ENCODE measurements at regions not wholly inside any gene's neighbourhood (a gene's known extent, or its start where the extent isn't known, plus 50 kb on each side); places are given as distances from the start of the nearest gene placed in this dataset.

- Histone ChIP-seq H3K4me1 (no peaks in the 10 kb centered on the region), H3K4me3 (ENCODE audit: low read depth, low read length) (no peak overlapping the region), H3K27me3 (replicated peaks; ENCODE audit: control insufficient read depth, insufficient read depth, low read length) (no peaks in the 10 kb centered on the region; the same call in 1 of the 2 replicates), H3K36me3 (ENCODE audit: control insufficient read depth, insufficient read depth, low read length) (no peaks in the 10 kb centered on the region), H3K9me3 (no peaks in the 10 kb centered on the region)
- no TSS peak for BruUV-seq (replicated peaks)
- no peaks in the 10 kb centered on the region for H3K36me3 Mint-ChIP-seq (ENCODE audit: insufficient read depth, unreplicated experiment)
- H3K27ac Mint-ChIP-seq (ENCODE audit: unreplicated experiment) = no peak overlapping the region
- intact Hi-C loops (cut with micrococcal nuclease; ENCODE audit: unreplicated experiment) = no loop called here
- CTCF ChIA-PET = no interaction called here
- TF ChIP-seq, protein P1, sequence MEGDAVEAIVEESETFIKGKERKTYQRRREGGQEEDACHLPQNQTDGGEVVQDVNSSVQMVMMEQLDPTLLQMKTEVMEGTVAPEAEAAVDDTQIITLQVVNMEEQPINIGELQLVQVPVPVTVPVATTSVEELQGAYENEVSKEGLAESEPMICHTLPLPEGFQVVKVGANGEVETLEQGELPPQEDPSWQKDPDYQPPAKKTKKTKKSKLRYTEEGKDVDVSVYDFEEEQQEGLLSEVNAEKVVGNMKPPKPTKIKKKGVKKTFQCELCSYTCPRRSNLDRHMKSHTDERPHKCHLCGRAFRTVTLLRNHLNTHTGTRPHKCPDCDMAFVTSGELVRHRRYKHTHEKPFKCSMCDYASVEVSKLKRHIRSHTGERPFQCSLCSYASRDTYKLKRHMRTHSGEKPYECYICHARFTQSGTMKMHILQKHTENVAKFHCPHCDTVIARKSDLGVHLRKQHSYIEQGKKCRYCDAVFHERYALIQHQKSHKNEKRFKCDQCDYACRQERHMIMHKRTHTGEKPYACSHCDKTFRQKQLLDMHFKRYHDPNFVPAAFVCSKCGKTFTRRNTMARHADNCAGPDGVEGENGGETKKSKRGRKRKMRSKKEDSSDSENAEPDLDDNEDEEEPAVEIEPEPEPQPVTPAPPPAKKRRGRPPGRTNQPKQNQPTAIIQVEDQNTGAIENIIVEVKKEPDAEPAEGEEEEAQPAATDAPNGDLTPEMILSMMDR (IDR thresholded peaks at IDR 0.05; ENCODE audit: insufficient read depth in 1 of 2, low read depth in 1 of 2, low read length in 1 of 2, severe bottlenecking in 1 of 2, unreplicated experiment in 1 of 2) = no peak
- POLR2A ChIA-PET = no interaction called here
- H3K27me3 Mint-ChIP-seq (ENCODE audit: insufficient read depth, unreplicated experiment) = peaks cover 13% of the 10 kb centered on the region
- no peak for DNase-seq
- H3K9me3 Mint-ChIP-seq (ENCODE audit: unreplicated experiment) = no peaks in the 10 kb centered on the region
- no peak overlapping the region for H3K4me3 Mint-ChIP-seq (ENCODE audit: unreplicated experiment)
- no peaks in the 10 kb centered on the region for H3K4me1 Mint-ChIP-seq (ENCODE audit: low read depth, unreplicated experiment)
These were observed 157.3 kb upstream of the EPB41L4A start for GRCh38 chr5:112576298-112576925.

- Histone ChIP-seq H3K4me3 (ENCODE audit: low read depth, low read length) (no peak overlapping the region), H3K9me3 (no peaks in the 10 kb centered on the region), H3K4me1 (no peaks in the 10 kb centered on the region), H3K27me3 (replicated peaks; ENCODE audit: control insufficient read depth, insufficient read depth, low read length) (no peaks in the 10 kb centered on the region; the same call in 1 of the 2 replicates), H3K36me3 (ENCODE audit: control insufficient read depth, insufficient read depth, low read length) (no peaks in the 10 kb centered on the region)
- H3K36me3 Mint-ChIP-seq (ENCODE audit: insufficient read depth, unreplicated experiment) = no peaks in the 10 kb centered on the region
- DNase-seq = no peak
- no peak overlapping the region for H3K4me3 Mint-ChIP-seq (ENCODE audit: unreplicated experiment)
- no peaks in the 10 kb centered on the region for H3K27me3 Mint-ChIP-seq (ENCODE audit: insufficient read depth, unreplicated experiment)
- TF ChIP-seq, protein P1 (IDR thresholded peaks at IDR 0.05; ENCODE audit: insufficient read depth in 1 of 2, low read depth in 1 of 2, low read length in 1 of 2, severe bottlenecking in 1 of 2, unreplicated experiment in 1 of 2) = no peak
- intact Hi-C loops (cut with micrococcal nuclease; ENCODE audit: unreplicated experiment) = no loop called here
- ChIA-PET POLR2A (no interaction called here), CTCF (no interaction called here)
- no TSS peak for BruUV-seq (replicated peaks)
- no peak overlapping the region for H3K27ac Mint-ChIP-seq (ENCODE audit: unreplicated experiment)
- no peaks in the 10 kb centered on the region for H3K4me1 Mint-ChIP-seq (ENCODE audit: low read depth, unreplicated experiment)
- no peaks in the 10 kb centered on the region for H3K9me3 Mint-ChIP-seq (ENCODE audit: unreplicated experiment)
These were observed 158.0 kb upstream of the APC start for GRCh38 chr5:112579599-112580170.

GRCh38 chr5:112581811-112582320 is 155.8 kb upstream of the APC start:
- no peaks in the 10 kb centered on the region for H3K36me3 Mint-ChIP-seq (ENCODE audit: insufficient read depth, unreplicated experiment)
- no peaks in the 10 kb centered on the region for H3K27me3 Mint-ChIP-seq (ENCODE audit: insufficient read depth, unreplicated experiment)
- H3K27ac Mint-ChIP-seq (ENCODE audit: unreplicated experiment) = no peak overlapping the region
- H3K4me1 Mint-ChIP-seq (ENCODE audit: low read depth, unreplicated experiment) = no peaks in the 10 kb centered on the region
- H3K9me3 Mint-ChIP-seq (ENCODE audit: unreplicated experiment) = no peaks in the 10 kb centered on the region
- Histone ChIP-seq H3K9me3 (no peaks in the 10 kb centered on the region), H3K36me3 (ENCODE audit: control insufficient read depth, insufficient read depth, low read length) (no peaks in the 10 kb centered on the region), H3K4me1 (0 out of 2 replicates have a peak, but pooled peaks cover 13% of the 10 kb centered on the region), H3K27me3 (replicated peaks; ENCODE audit: control insufficient read depth, insufficient read depth, low read length) (no peaks in the 10 kb centered on the region; the same call in 1 of the 2 replicates), H3K4me3 (ENCODE audit: low read depth, low read length) (no peak overlapping the region)
- CTCF ChIA-PET = no interaction called here
- H3K4me3 Mint-ChIP-seq (ENCODE audit: unreplicated experiment) = no peak overlapping the region
- BruUV-seq (replicated peaks) = no TSS peak
- TF ChIP-seq, protein P1 (IDR thresholded peaks at IDR 0.05; ENCODE audit: insufficient read depth in 1 of 2, low read depth in 1 of 2, low read length in 1 of 2, severe bottlenecking in 1 of 2, unreplicated experiment in 1 of 2) = no peak
- POLR2A ChIA-PET = no interaction called here
- intact Hi-C loops (cut with micrococcal nuclease; ENCODE audit: unreplicated experiment) = no loop called here
- DNase-seq = no peak
